ENCODE measurements at regions not wholly inside any gene's neighbourhood (a gene's known extent, or its start where the extent isn't known, plus 50 kb on each side); places are given as distances from the start of the nearest gene placed in this dataset.
"Not testable (repeated sequence)": the region's sequence is repeated elsewhere in the genome, so short reads cannot be mapped to it uniquely, and the experiment has no call there.

DNA sequence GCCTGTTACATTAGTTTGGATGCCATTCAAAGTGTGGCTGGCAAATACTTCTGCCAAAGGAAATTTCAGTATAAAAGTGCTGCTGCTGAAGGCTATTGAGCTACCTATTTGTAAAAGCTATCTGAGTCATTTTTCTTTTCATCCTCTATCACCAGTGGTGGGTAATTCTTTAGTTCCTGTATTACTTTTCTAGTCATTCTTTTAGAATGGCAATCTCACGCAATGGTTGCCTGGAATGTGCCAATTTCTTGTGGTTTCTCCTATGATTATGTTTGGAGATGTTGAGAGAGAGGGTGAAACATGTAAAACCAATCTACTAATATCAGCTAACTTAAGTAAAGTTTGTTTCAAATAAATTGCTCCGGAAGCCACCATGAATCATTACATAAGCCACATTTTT is 685.0 kb downstream of the RAPGEF2 start:
- TF ChIP-seq, protein P1, sequence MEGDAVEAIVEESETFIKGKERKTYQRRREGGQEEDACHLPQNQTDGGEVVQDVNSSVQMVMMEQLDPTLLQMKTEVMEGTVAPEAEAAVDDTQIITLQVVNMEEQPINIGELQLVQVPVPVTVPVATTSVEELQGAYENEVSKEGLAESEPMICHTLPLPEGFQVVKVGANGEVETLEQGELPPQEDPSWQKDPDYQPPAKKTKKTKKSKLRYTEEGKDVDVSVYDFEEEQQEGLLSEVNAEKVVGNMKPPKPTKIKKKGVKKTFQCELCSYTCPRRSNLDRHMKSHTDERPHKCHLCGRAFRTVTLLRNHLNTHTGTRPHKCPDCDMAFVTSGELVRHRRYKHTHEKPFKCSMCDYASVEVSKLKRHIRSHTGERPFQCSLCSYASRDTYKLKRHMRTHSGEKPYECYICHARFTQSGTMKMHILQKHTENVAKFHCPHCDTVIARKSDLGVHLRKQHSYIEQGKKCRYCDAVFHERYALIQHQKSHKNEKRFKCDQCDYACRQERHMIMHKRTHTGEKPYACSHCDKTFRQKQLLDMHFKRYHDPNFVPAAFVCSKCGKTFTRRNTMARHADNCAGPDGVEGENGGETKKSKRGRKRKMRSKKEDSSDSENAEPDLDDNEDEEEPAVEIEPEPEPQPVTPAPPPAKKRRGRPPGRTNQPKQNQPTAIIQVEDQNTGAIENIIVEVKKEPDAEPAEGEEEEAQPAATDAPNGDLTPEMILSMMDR (IDR thresholded peaks at IDR 0.05; ENCODE audit: low read depth, low read length): no peak
- H3K4me3 ChIP-seq (ENCODE audit: low read depth, low read length): no peak overlapping the region

DNA sequence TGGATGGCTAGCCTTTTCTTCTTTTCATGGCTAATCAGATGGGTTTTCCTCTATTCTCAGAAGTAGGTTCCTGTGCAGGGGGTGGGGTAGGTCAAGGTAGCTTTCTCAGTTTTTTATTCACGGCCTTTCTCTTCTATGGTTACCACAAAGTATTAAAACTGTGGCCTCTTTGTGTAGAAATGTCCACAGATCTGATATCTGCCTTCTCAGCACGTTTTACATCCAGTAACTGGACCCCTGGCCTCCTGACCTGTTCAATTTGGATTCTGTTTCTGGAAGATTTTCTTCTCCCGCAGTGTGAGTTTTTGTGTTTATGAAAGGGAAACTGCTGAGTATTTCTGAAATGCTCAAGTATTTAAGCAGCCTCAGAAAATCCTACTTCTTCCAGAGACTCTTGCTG is 688.5 kb downstream of the RAPGEF2 start:
- TF ChIP-seq, protein P1 (IDR thresholded peaks at IDR 0.05; ENCODE audit: low read depth, low read length): no peak
- no peak overlapping the region for H3K4me3 ChIP-seq (ENCODE audit: low read depth, low read length)

DNA sequence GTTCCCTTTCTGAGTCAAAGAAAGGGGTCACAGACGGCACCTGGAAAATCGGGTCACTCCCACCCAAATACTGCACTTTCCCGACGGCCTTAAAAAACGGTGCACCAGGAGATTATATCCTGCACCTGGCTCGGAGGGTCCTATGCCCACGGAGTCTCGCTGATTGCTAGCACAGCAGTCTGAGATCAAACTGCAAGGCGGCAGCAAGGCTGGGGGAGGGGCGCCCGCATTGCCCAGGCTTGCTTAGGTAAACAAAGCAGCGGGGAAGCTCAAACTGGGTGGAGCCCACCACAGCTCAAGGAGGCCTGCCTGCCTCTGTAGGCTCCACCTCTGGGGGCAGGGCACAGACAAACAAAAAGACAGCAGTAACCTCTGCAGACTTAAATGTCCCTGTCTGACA is 701.7 kb downstream of the RAPGEF2 start:
- H3K4me3 ChIP-seq (ENCODE audit: low read depth, low read length): not testable (repeated sequence)

DNA sequence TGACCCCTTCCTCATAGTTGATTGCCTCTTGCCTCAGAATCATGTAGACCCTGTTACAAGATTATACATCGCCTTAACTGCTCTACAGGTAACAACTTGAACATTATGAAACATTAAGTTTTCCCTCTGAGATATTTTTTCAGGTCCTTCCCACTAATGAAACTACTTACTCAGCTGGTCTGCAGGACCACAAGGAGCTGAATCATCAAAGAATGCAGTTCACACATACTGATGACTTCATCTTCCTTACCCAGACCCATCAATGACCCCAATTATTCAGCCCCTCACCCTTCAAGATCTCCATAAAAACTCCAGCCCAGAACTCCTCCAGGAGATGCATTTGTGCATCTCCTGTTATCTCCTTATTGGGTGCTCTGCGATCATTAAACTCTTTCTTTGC is 720.9 kb downstream of the RAPGEF2 start:
- H3K4me3 ChIP-seq (ENCODE audit: low read depth, low read length): no peak overlapping the region
- TF ChIP-seq, protein P1 (IDR thresholded peaks at IDR 0.05; ENCODE audit: low read depth, low read length): no peak

DNA sequence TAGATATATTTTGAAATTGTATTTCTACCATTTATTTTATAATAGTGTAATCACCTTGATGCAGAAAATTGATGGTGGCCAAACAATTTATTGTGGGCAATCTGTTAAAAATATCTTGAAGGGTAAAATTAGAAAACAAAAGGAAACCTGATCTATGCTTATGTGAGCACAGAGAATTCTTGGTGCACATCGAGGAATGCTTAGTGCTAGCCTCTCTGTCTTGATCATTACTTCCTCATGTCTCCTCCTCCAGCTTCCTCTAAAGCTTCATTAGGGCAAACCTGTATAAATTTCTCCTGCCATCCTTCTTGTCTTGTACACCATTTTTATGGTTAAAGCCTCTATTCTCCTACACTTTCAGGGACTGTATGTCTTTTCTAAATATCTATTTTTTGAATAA is 725.8 kb downstream of the RAPGEF2 start:
- H3K4me3 ChIP-seq (ENCODE audit: low read depth, low read length): no peak overlapping the region
- TF ChIP-seq, protein P1 (IDR thresholded peaks at IDR 0.05; ENCODE audit: low read depth, low read length): no peak

DNA sequence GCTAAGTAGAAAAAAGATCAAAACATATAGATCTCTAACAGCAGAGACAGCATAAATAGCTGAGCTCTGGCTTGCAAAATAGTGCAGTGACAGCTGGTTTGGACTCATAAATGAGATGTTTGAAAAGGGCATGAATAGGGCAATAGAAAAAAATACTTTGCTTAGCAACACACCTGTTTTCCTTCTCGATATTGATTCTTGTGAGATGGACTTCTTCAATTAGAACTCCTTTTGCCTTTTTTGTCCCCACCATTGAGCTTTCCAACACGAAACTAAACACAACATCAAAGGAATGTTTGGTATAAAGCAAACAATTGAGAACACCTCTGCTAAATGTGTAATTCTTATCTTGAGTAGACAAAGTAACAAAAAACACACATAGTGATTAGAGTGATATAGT is 726.3 kb downstream of the RAPGEF2 start:
- TF ChIP-seq, protein P1 (IDR thresholded peaks at IDR 0.05; ENCODE audit: low read depth, low read length): no peak
- H3K4me3 ChIP-seq (ENCODE audit: low read depth, low read length): no peak overlapping the region

DNA sequence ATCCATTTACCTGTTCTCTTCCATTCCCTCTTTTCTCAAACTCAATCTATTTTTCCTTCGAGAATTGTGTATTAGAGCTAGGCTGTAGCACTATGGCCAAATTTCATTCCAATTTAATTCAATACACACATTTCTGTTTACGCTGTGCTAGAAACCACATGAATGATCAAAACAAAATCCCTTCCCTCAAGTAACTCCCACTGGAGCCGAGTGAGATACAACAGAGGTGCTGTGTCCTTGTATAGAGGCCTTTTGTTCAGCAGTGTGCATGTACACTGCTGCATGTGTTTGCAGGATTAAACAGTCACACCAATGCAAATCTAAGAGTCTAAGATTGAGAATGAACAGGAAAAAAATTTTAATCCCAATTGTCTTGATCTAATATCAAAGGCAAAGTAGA is 734.2 kb downstream of the RAPGEF2 start:
- TF ChIP-seq, protein P1 (IDR thresholded peaks at IDR 0.05; ENCODE audit: low read depth, low read length): no peak
- no peak overlapping the region for H3K4me3 ChIP-seq (ENCODE audit: low read depth, low read length)

DNA sequence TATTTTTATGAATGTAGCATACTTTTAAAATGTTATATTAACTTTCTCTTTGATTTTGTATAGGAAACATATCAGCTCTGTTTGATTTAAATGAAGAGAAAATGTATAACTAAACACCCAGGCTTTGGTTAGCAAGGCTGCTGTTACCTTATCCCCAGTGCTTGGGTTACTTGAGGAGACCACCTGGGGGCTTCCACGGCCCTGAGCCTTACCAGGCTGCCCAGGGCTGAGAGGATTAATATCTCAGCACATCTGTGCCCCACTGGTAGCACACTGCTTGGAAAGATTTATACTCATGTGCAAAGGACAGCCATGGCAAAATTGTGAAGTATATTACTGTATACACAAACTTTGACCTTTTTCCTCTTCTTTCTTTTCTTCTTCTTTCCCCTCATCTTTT is 752.9 kb downstream of the RAPGEF2 start:
- no peak overlapping the region for H3K4me3 ChIP-seq (ENCODE audit: low read depth, low read length)
- TF ChIP-seq, protein P1 (IDR thresholded peaks at IDR 0.05; ENCODE audit: low read depth, low read length): no peak
